SJSA1 (cell line): ENCODE measurements at regions not wholly inside any gene's neighbourhood (a gene's known extent, or its start where the extent isn't known, plus 50 kb on each side); places are given as distances from the start of the nearest gene placed in this dataset.
"Not testable (repeated sequence)": the region's sequence is repeated elsewhere in the genome, so short reads cannot be mapped to it uniquely, and the experiment has no call there.

Source experiments
- DNase-seq, 2 experiments: peaks; one replicate each; pipeline ENCODE4 v3.0.0-alpha.2; 2015 to 2020; ENCODE audit warnings: low spot score in 2 of 2, low read depth in 1 of 2
- H3K27ac ChIP-seq: fragments of 250-450 bp; sonication (Bioruptor Pico); 2 replicates; pipeline ENCODE4 v1.5.1; 2020; ENCODE audit warnings: mild to moderate bottlenecking, moderate library complexity
- H3K27me3 ChIP-seq: fragments of 250-450 bp; sonication (Bioruptor Pico); replicated peaks from 2 replicates; pipeline ENCODE4 v1.5.1; 2020; ENCODE audit warnings: mild to moderate bottlenecking, moderate library complexity
- H3K36me3 ChIP-seq: fragments of 250-450 bp; sonication (Bioruptor Pico); 2 replicates; pipeline ENCODE4 v1.5.1; 2020; ENCODE audit warnings: mild to moderate bottlenecking
- H3K4me1 ChIP-seq: fragments of 250-450 bp; sonication (Bioruptor Pico); replicated peaks from 2 replicates; pipeline ENCODE4 v1.6.1; 2021; ENCODE audit warnings: mild to moderate bottlenecking
- H3K4me3 ChIP-seq: fragments of 250-450 bp; sonication (Bioruptor Pico); 2 replicates; pipeline ENCODE4 v1.5.1; 2020; ENCODE audit warnings: mild to moderate bottlenecking
- H3K9me3 ChIP-seq: fragments of 250-450 bp; sonication (Bioruptor Pico); replicated peaks from 2 replicates; pipeline ENCODE4 v1.5.1; 2020; ENCODE audit warnings: mild to moderate bottlenecking

DNA sequence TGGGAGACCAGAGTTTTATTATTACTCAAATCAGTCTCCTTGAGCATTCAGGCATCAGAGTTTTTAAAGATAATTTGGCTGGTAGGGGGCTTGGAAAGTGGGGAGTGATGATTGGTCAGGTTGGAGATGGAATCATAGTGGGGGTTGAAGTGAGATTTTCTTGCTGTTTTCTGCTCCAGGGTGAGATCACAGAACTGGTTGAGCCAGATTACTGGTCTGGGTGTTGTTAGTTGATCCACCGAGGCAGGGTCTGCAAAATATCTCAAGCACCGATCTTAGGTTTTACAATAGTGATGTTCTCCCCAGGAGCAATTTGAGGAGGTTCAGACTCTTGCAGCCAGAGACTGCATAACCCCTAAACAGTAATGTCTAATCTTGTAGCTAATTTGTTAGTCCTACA is 141.0 kb downstream of the OTOL1 start:
- H3K4me3 ChIP-seq = no peak overlapping the region
- H3K36me3 ChIP-seq = no peaks in the 10 kb centered on the region
- no peaks in the 10 kb centered on the region for H3K4me1 ChIP-seq
- no peak overlapping the region for H3K27ac ChIP-seq
- no peaks in the 10 kb centered on the region for H3K27me3 ChIP-seq
- no peak for DNase-seq
- H3K9me3 ChIP-seq = no peaks in the 10 kb centered on the region

GRCh38 chr3:161639095-161639494 is 142.5 kb downstream of the OTOL1 start:
- not testable (repeated sequence) for H3K9me3 ChIP-seq, H3K4me3 ChIP-seq, H3K27me3 ChIP-seq, DNase-seq, H3K4me1 ChIP-seq, H3K36me3 ChIP-seq, H3K27ac ChIP-seq

GRCh38 chr3:161640181-161640580 is 143.6 kb downstream of the OTOL1 start:
- Histone ChIP-seq H3K27me3 (no peaks in the 10 kb centered on the region), H3K36me3 (no peaks in the 10 kb centered on the region), H3K4me3 (no peak overlapping the region), H3K9me3 (no peaks in the 10 kb centered on the region), H3K27ac (no peak overlapping the region), H3K4me1 (no peaks in the 10 kb centered on the region)
- no peak for DNase-seq

DNA sequence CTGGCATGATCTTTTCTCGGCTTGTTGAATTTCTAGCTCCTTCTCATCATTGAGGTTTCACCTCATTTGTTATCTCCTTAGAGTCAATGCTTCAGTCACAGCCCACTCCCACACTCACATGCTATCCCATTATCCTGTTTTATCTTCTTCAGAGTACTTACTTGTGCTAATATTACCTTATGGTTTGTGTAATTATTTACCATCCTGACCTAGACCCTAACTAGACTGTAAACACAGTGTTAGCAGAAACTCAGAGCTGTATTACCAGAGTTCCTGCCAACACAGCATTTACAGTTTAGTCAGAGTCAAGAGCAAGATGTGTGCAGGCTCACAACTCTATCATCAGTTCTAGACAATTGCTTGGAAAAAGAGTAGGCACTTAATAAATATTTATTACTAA is 144.7 kb downstream of the OTOL1 start:
- Histone ChIP-seq H3K27me3 (no peaks in the 10 kb centered on the region), H3K4me1 (no peaks in the 10 kb centered on the region), H3K27ac (no peak overlapping the region), H3K36me3 (no peaks in the 10 kb centered on the region), H3K9me3 (no peaks in the 10 kb centered on the region), H3K4me3 (no peak overlapping the region)
- no peak for DNase-seq

DNA sequence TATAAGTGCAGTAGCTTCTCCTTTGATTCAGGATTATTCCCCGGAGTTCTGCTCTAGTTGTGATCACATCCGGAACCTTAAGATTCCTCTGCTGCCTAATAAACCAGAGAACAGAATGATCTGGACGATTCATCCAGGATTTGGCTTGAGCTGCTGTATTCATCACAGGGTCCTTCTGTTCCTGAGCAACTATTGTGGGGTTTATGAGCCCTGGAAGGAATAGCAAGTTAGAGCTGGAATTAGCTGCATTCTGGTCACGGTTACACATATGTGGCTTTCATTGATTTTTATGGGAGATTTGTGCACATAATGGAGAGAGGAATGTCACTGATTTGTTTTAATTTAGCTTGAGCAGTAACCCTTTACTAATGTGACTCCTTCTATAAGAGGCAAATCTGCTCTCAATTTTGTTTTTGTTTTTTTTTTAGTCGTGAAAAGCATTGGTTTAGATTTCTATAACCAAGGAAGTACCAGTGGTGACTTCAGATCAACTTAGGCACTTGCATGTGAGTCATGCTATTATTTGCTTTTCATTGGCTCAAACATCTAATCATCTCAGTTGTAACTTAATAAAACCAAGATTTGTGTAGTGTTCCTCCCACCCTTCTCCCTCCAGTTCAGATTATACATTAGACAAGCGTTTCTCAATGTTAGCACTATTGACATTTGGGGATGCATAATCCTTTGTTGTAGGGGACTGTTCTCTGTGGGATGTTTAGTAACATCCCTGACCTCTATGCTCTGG is 148.5 kb downstream of the OTOL1 start:
- Histone ChIP-seq H3K4me3 (no peak overlapping the region), H3K27ac (no peak overlapping the region), H3K9me3 (no peaks in the 10 kb centered on the region), H3K27me3 (no peaks in the 10 kb centered on the region), H3K4me1 (no peaks in the 10 kb centered on the region), H3K36me3 (no peaks in the 10 kb centered on the region)
- DNase-seq = no peak

- no peaks in the 10 kb centered on the region; the same call in 1 of the 2 replicates for H3K9me3 ChIP-seq
- H3K27me3 ChIP-seq = no peaks in the 10 kb centered on the region
- H3K27ac ChIP-seq = no peak overlapping the region
- H3K36me3 ChIP-seq = no peaks in the 10 kb centered on the region
- no peak for DNase-seq
- H3K4me1 ChIP-seq = no peaks in the 10 kb centered on the region
- no peak overlapping the region for H3K4me3 ChIP-seq
Measured at GRCh38 chr3:161647936-161648470, 151.4 kb downstream of the OTOL1 start.

DNA sequence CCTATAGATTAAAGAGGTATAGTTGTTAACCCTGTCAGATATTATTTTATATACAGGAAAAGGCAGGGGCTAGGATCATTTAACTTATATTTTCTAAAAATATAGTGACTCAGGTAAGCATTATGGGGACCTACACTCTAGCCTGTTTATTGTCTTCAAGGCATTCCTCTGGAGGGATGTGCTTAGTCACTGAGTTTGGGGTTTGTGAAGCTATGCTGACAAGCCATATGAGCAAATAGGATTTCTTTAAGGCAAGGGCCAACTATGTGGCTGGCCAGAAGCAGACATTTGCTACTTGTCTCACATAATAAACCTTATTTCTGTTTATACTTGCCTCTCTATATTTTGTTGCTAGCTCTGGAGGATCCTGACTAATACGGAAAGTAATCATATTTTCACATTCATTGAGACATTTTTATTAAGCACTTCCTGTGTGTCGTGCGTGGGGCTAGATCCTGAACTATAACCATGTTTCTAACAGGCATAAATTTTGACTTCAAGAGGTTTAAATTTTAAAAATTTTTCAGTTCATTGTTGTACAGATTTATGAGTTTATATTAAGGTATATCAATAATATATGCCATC is 153.4 kb downstream of the OTOL1 start:
- no peak overlapping the region for H3K27ac ChIP-seq
- no peaks in the 10 kb centered on the region for H3K27me3 ChIP-seq
- H3K4me1 ChIP-seq = no peaks in the 10 kb centered on the region
- DNase-seq = no peak
- H3K9me3 ChIP-seq = no peaks in the 10 kb centered on the region; the same call in 1 of the 2 replicates
- H3K36me3 ChIP-seq = no peaks in the 10 kb centered on the region
- no peak overlapping the region for H3K4me3 ChIP-seq

- no peaks in the 10 kb centered on the region for H3K9me3 ChIP-seq
- no peaks in the 10 kb centered on the region for H3K4me1 ChIP-seq
- H3K4me3 ChIP-seq = no peak overlapping the region
- no peak for DNase-seq
- no peaks in the 10 kb centered on the region for H3K36me3 ChIP-seq
- no peak overlapping the region for H3K27ac ChIP-seq
- no peaks in the 10 kb centered on the region for H3K27me3 ChIP-seq
Measured at GRCh38 chr3:161657786-161658185, 161.2 kb downstream of the OTOL1 start.

DNA sequence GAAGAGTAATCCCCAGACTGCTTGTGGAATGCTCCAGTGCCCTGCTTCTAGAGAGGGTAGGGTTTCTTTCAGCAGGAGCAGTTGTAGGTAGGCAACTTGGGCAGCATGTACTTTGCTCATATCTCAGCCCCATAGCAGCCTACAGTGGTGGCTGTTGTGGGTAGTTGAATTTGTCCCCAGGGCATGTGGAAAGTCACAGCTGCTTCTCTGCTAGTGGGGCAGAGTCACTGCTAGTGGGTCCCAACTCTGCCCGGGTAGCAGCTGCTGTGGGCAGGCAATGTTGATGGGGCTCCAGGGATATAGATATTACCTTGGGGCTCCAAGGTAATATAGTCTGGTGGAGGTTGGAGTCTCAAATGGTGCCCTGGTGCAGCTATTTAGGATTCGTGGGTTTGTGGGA is 174.5 kb downstream of the OTOL1 start:
- no peak overlapping the region for H3K27ac ChIP-seq
- no peak overlapping the region for H3K4me3 ChIP-seq
- no peaks in the 10 kb centered on the region for H3K36me3 ChIP-seq
- no peaks in the 10 kb centered on the region for H3K4me1 ChIP-seq
- H3K9me3 ChIP-seq = no peaks in the 10 kb centered on the region
- no peaks in the 10 kb centered on the region for H3K27me3 ChIP-seq
- DNase-seq = no peak

- DNase-seq = no peak
- Histone ChIP-seq H3K27ac (no peak overlapping the region), H3K4me3 (no peak overlapping the region), H3K4me1 (no peaks in the 10 kb centered on the region), H3K9me3 (no peaks in the 10 kb centered on the region), H3K36me3 (no peaks in the 10 kb centered on the region), H3K27me3 (no peaks in the 10 kb centered on the region)
Measured at GRCh38 chr3:161672478-161672877, 175.9 kb downstream of the OTOL1 start.

DNA sequence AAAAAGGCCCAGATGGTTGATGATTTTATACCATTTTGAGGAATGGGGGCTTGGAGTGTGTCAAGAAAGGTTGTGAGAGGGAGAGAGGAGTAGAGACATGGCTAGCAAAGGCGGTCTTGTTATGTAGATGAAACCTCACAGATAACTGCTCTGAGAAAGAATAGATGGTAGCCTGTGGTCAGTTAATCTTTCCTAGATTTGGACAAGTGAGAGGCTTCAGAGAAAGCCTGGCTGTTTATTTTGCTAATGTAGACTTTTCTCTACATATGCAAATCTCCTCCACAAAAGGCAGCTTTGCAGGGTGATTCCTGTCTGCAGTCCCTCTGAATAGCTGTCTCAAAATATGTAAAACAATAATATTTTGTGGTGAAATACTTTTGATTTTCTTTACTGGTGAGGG is 177.3 kb downstream of the OTOL1 start:
- DNase-seq = no peak
- Histone ChIP-seq H3K9me3 (no peaks in the 10 kb centered on the region), H3K4me1 (no peaks in the 10 kb centered on the region), H3K27ac (no peak overlapping the region), H3K36me3 (no peaks in the 10 kb centered on the region), H3K27me3 (no peaks in the 10 kb centered on the region), H3K4me3 (no peak overlapping the region)

GRCh38 chr3:161674402-161674801 is 177.8 kb downstream of the OTOL1 start:
- H3K4me1 ChIP-seq = no peaks in the 10 kb centered on the region
- no peaks in the 10 kb centered on the region for H3K27me3 ChIP-seq
- no peak overlapping the region for H3K27ac ChIP-seq
- DNase-seq = no peak
- H3K36me3 ChIP-seq = no peaks in the 10 kb centered on the region
- no peaks in the 10 kb centered on the region for H3K9me3 ChIP-seq
- H3K4me3 ChIP-seq = no peak overlapping the region

- H3K9me3 ChIP-seq, H3K36me3 ChIP-seq, H3K27ac ChIP-seq, H3K27me3 ChIP-seq, DNase-seq, H3K4me1 ChIP-seq, H3K4me3 ChIP-seq: not testable (repeated sequence)
Measured at GRCh38 chr3:161681831-161682230, 185.2 kb downstream of the OTOL1 start.

DNA sequence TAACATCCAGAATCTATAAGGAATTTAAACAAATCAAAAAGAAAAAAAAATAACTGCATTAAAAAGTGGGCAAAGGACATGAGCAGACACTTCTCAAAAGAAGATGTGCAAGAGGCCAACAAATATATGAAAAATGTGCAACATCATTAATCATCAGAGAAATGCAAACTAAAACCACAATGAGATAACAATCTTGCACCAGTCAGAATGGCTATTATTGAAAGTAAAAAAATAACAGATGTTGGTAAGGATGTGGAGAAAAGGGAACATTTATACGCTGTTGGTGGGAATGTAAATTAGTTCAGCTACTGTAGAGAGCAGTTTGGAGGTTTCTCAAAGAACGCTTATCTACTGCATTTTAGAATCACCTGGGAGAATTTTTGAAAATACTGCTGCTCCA is 186.1 kb downstream of the OTOL1 start:
- DNase-seq = no peak
- Histone ChIP-seq H3K27ac (no peak overlapping the region), H3K4me1 (no peaks in the 10 kb centered on the region), H3K4me3 (no peak overlapping the region), H3K36me3 (no peaks in the 10 kb centered on the region), H3K27me3 (no peaks in the 10 kb centered on the region), H3K9me3 (no peaks in the 10 kb centered on the region)
